ENCODE measurements at regions not wholly inside any gene's neighbourhood (a gene's known extent, or its start where the extent isn't known, plus 50 kb on each side); places are given as distances from the start of the nearest gene placed in this dataset.

GRCh38 chr20:57090590-57091560 is 175.6 kb downstream of the BMP7 start:
- intact Hi-C loops (cut with DNase I): loop anchor here (5.0 to 10.0 kb wide), 2 partner anchors 164 to 246 kb away; no protein-coding TSS in a partner anchor

GRCh38 chr20:57091748-57092111 is 174.7 kb downstream of the BMP7 start:
- DNase-seq: no peak
- intact Hi-C loops (cut with DNase I): loop anchor here (5.0 to 10.0 kb wide), 2 partner anchors 163 to 246 kb away; no protein-coding TSS in a partner anchor
- ATAC-seq (ENCODE audit: poor library complexity): peak; percentile 28

More at GRCh38 chr20:57090590-57091560, 175.6 kb downstream of the BMP7 start:
- DNase-seq (no peak), ATAC-seq (ENCODE audit: poor library complexity) (no peak)

GRCh38 chr20:57092112-57092899 is 174.1 kb downstream of the BMP7 start:
- peak; percentile 81 for DNase-seq
- intact Hi-C loops (cut with DNase I): loop anchor here (5.0 to 10.0 kb wide), 2 partner anchors 162 to 245 kb away; no protein-coding TSS in a partner anchor
- peak; percentile 90 for ATAC-seq (ENCODE audit: poor library complexity)

GRCh38 chr20:57092900-57093530 is 173.4 kb downstream of the BMP7 start:
- ATAC-seq (ENCODE audit: poor library complexity) (no peak), DNase-seq (no peak)
- intact Hi-C loops (cut with DNase I): loop anchor here (5.0 to 10.0 kb wide), 2 partner anchors 162 to 244 kb away; no protein-coding TSS in a partner anchor

GRCh38 chr20:57093766-57094165 is 172.7 kb downstream of the BMP7 start:
- DNase-seq: no peak
- no peak for ATAC-seq (ENCODE audit: poor library complexity)
- intact Hi-C loops (cut with DNase I): loop anchor here (5.0 to 10.0 kb wide), 2 partner anchors 161 to 244 kb away; no protein-coding TSS in a partner anchor

- no peak for ATAC-seq (ENCODE audit: poor library complexity)
- intact Hi-C loops (cut with DNase I): loop anchor here (5.0 to 10.0 kb wide), 2 partner anchors 160 to 243 kb away; no protein-coding TSS in a partner anchor
- no peak for DNase-seq
These were observed 172.1 kb downstream of the BMP7 start for GRCh38 chr20:57094252-57094891.

GRCh38 chr20:57094991-57095390 is 171.4 kb downstream of the BMP7 start:
- DNase-seq (no peak), ATAC-seq (ENCODE audit: poor library complexity) (no peak)
- intact Hi-C loops (cut with DNase I): loop anchor here (5.0 to 10.0 kb wide), 2 partner anchors 160 to 242 kb away; no protein-coding TSS in a partner anchor

GRCh38 chr20:57095426-57095825 is 171.0 kb downstream of the BMP7 start:
- DNase-seq (no peak), ATAC-seq (ENCODE audit: poor library complexity) (no peak)
- intact Hi-C loops (cut with DNase I): loop anchor here (10.0 kb wide), 1 partner anchor 159 kb away; no protein-coding TSS in a partner anchor

GRCh38 chr20:57097245-57097915 is 169.1 kb downstream of the BMP7 start:
- DNase-seq: no peak
- intact Hi-C loops (cut with DNase I): loop anchor here (10.0 kb wide), 1 partner anchor 157 kb away; no protein-coding TSS in a partner anchor
- ATAC-seq (ENCODE audit: poor library complexity): peak; percentile 83

GRCh38 chr20:57102160-57102559 is 164.3 kb downstream of the BMP7 start:
- intact Hi-C loops (cut with DNase I): no loop called here
- ATAC-seq (ENCODE audit: poor library complexity): no peak

GRCh38 chr20:57102566-57102965 is 163.9 kb downstream of the BMP7 start:
- intact Hi-C loops (cut with DNase I): no loop called here
- ATAC-seq (ENCODE audit: poor library complexity) (no peak), DNase-seq (no peak)

More at GRCh38 chr20:57102160-57102559, 164.3 kb downstream of the BMP7 start:
- DNase-seq: no peak

- no peak for DNase-seq
These were observed 163.2 kb downstream of the BMP7 start for GRCh38 chr20:57103146-57103800.

GRCh38 chr20:57104113-57104512 is 162.3 kb downstream of the BMP7 start:
- ATAC-seq (ENCODE audit: poor library complexity) (no peak), DNase-seq (no peak)
- intact Hi-C loops (cut with DNase I): no loop called here

More at GRCh38 chr20:57103146-57103800, 163.2 kb downstream of the BMP7 start:
- ATAC-seq (ENCODE audit: poor library complexity): no peak
- intact Hi-C loops (cut with DNase I): no loop called here

GRCh38 chr20:57104651-57105204 is 161.7 kb downstream of the BMP7 start:
- intact Hi-C loops (cut with DNase I): no loop called here
- no peak for DNase-seq
- no peak for ATAC-seq (ENCODE audit: poor library complexity)

GRCh38 chr20:57106030-57106682 is 160.3 kb downstream of the BMP7 start:
- ATAC-seq (ENCODE audit: poor library complexity): no peak
- intact Hi-C loops (cut with DNase I): no loop called here
- no peak for DNase-seq

- no peak for DNase-seq
- intact Hi-C loops (cut with DNase I): no loop called here
- ATAC-seq (ENCODE audit: poor library complexity): no peak
These were observed 159.7 kb downstream of the BMP7 start for GRCh38 chr20:57106692-57107091.

Data from Right ventricle myocardium superior (tissue), 1 donor.